Transverse colon (tissue), 4 donors: ENCODE measurements at regions not wholly inside any gene's neighbourhood (a gene's known extent, or its start where the extent isn't known, plus 50 kb on each side); places are given as distances from the start of the nearest gene placed in this dataset.
"Not testable (repeated sequence)": the region's sequence is repeated elsewhere in the genome, so short reads cannot be mapped to it uniquely, and the experiment has no call there.

ENCODE experiments used
- DNase-seq: peaks from one replicate; pipeline ENCODE4 v3.0.0-alpha.2; 2019
- H3K27ac ChIP-seq, 4 donors: fragments of 200-600 bp; sonication (generic); 2 replicates each; pipeline ENCODE4 v1.5.1; 2016 to 2018; ENCODE audit warnings: inconsistent platforms in 4 of 4
- H3K27me3 ChIP-seq: fragments of 200-600 bp; sonication (generic); 2 replicates; pipeline ENCODE4 v1.5.1; 2017; ENCODE audit warnings: inconsistent platforms
- H3K36me3 ChIP-seq, 4 donors: fragments of 200-600 bp; sonication (generic); 2 replicates each; pipeline ENCODE4 v1.5.1; 2017 to 2019; ENCODE audit warnings: inconsistent platforms in 4 of 4
- H3K4me1 ChIP-seq, 4 donors: fragments of 200-600 bp; sonication (generic); 2 replicates each; pipeline ENCODE4 v1.5.1; 2017 to 2020; ENCODE audit warnings: inconsistent platforms in 4 of 4
- H3K4me3 ChIP-seq, 4 donors: fragments of 200-600 bp; sonication (generic); 1 replicate in 1 of 4; 2 replicates in 3 of 4; pipeline versions ENCODE4 v1.5.1 to v1.6.1; 2017 to 2019; ENCODE audit warnings: inconsistent platforms in 4 of 4
- H3K9me3 ChIP-seq, 2 donors: fragments of 200-600 bp; sonication (generic); 2 replicates each; pipeline ENCODE4 v1.5.1; 2017 to 2019; ENCODE audit warnings: inconsistent platforms in 2 of 2
- EP300 ChIP-seq: sonication (generic); formaldehyde crosslinking; IDR thresholded peaks from one replicate; pipeline ENCODE4 v1.6.1; 2017; ENCODE audit warnings: antibody characterized with exemption, low read depth
- POLR2A ChIP-seq: fragments of 450-650 bp; IDR thresholded peaks from one replicate; pipeline ENCODE4 v1.6.1; 2016; ENCODE audit warnings: antibody characterized with exemption, mild to moderate bottlenecking, moderate library complexity
- POLR2AphosphoS5 ChIP-seq, 3 donors: sonication (generic); formaldehyde crosslinking; IDR thresholded peaks; one replicate each; pipeline ENCODE4 v1.6.1; 2016; ENCODE audit warnings: antibody characterized with exemption in 3 of 3
- WGBS, 2 donors: methylation state at CpG; one replicate each; pipeline ENCODE4 v1.1.5; 2018; ENCODE audit warnings: low coverage in 1 of 2; 5-methylcytosine and 5-hydroxymethylcytosine counted together
- in situ Hi-C, 4 donors: fragments of 200-750 bp; cut with MboI; loops; one replicate each; pipeline versions ENCODE4 v1.15.0 to v1.15.1; 2017; ENCODE audit warnings: low sequenced_read_pairs in 3 of 4, low pct_ligation_motif_present in 1 of 4, low pct_unique_long_range_greater_than_20kb in 1 of 4
- intact Hi-C: fragments of 100-400 bp; cut with DNase I; formaldehyde crosslinking; loops from one replicate; pipeline ENCODE4 v1.15.1; 2023; ENCODE audit warnings: low total_unique reads
- TF ChIP-seq, protein P1 (sequence below), 5 experiments: fragments of 200-600 bp in 3 of 5; fragments of 450-650 bp in 2 of 5; sonication (generic) in 3 of 5; IDR thresholded peaks; 1 replicate in 2 of 5; 2 replicates in 3 of 5; pipeline ENCODE4 v1.5.1; 2016 to 2017; ENCODE audit warnings: antibody characterized with exemption in 5 of 5, inconsistent platforms in 3 of 5, mild to moderate bottlenecking in 2 of 5, moderate library complexity in 1 of 5

GRCh38 chrX:35439692-35440091, 358.4 kb upstream of the MAGEB16 start:
- Histone ChIP-seq H3K9me3 (no peaks in the 10 kb centered on the region), H3K27me3 (no peaks in the 10 kb centered on the region), H3K4me1 (no peaks in the 10 kb centered on the region), H3K4me3 (no peak overlapping the region), H3K36me3 (no peaks in the 10 kb centered on the region), H3K27ac (peak overlapping the region in 1 of 4 donors; percentile 56)
- no peak for DNase-seq
- WGBS, 2 donors, result 48% methylated on average over 2 of the region's 2 CpGs; no CpG with 5 or more reads in 1 of the 2 donors
- in situ Hi-C loops, result no loop called here
- intact Hi-C loops, result no loop called here
- TF ChIP-seq, protein P1, sequence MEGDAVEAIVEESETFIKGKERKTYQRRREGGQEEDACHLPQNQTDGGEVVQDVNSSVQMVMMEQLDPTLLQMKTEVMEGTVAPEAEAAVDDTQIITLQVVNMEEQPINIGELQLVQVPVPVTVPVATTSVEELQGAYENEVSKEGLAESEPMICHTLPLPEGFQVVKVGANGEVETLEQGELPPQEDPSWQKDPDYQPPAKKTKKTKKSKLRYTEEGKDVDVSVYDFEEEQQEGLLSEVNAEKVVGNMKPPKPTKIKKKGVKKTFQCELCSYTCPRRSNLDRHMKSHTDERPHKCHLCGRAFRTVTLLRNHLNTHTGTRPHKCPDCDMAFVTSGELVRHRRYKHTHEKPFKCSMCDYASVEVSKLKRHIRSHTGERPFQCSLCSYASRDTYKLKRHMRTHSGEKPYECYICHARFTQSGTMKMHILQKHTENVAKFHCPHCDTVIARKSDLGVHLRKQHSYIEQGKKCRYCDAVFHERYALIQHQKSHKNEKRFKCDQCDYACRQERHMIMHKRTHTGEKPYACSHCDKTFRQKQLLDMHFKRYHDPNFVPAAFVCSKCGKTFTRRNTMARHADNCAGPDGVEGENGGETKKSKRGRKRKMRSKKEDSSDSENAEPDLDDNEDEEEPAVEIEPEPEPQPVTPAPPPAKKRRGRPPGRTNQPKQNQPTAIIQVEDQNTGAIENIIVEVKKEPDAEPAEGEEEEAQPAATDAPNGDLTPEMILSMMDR (IDR thresholded peaks at IDR 0.05), result no peak
- no peak for TF ChIP-seq POLR2AphosphoS5 (IDR thresholded peaks at IDR 0.05)
- TF ChIP-seq POLR2A, result no peak
- no peak for TF ChIP-seq EP300

- peak overlapping the region in 2 of 4 donors; percentile 31 to 60 for H3K27ac ChIP-seq
- no peak for DNase-seq
- intact Hi-C loops (no loop called here), in situ Hi-C loops (no loop called here)
- no peak overlapping the region for H3K4me3 ChIP-seq
- H3K27me3 ChIP-seq, result no peaks in the 10 kb centered on the region
- H3K9me3 ChIP-seq, result no peaks in the 10 kb centered on the region
- TF ChIP-seq POLR2A, result no peak
- no peak for TF ChIP-seq POLR2AphosphoS5 (IDR thresholded peaks at IDR 0.05)
- no peak for TF ChIP-seq EP300
- TF ChIP-seq, protein P1 (IDR thresholded peaks at IDR 0.05), result no peak
- no peaks in the 10 kb centered on the region for H3K4me1 ChIP-seq
- H3K36me3 ChIP-seq, result no peaks in the 10 kb centered on the region
These were observed 355.7 kb upstream of the MAGEB16 start for GRCh38 chrX:35442421-35442820.

- H3K36me3 ChIP-seq, H3K4me3 ChIP-seq, intact Hi-C loops, H3K9me3 ChIP-seq, H3K27me3 ChIP-seq, H3K4me1 ChIP-seq, in situ Hi-C loops: not testable (repeated sequence)
- peak overlapping the region in 3 of 4 donors; percentile 27 to 60 (median 31) for H3K27ac ChIP-seq
- WGBS, 2 donors, result 35% methylated on average over 3 of the region's 3 CpGs; no CpG with 5 or more reads in 1 of the 2 donors
- peak; percentile 72 for DNase-seq
These were observed 355.0 kb upstream of the MAGEB16 start for GRCh38 chrX:35443091-35443582.

- intact Hi-C loops, result no loop called here
These were observed 353.3 kb upstream of the MAGEB16 start for GRCh38 chrX:35444671-35445355.

More at GRCh38 chrX:35444671-35445355, 353.3 kb upstream of the MAGEB16 start:
- Histone ChIP-seq H3K27me3 (no peaks in the 10 kb centered on the region), H3K36me3 (no peaks in the 10 kb centered on the region), H3K4me1 (no peaks in the 10 kb centered on the region), H3K27ac (no peak overlapping the region), H3K4me3 (no peak overlapping the region), H3K9me3 (no peaks in the 10 kb centered on the region)
- 73% methylated on average over 2 of the region's 2 CpGs; no CpG with 5 or more reads in 1 of the 2 donors for WGBS, 2 donors
- TF ChIP-seq POLR2AphosphoS5 (IDR thresholded peaks at IDR 0.05) (no peak), EP300 (no peak), POLR2A (no peak)
- TF ChIP-seq, protein P1 (IDR thresholded peaks at IDR 0.05), result no peak
- in situ Hi-C loops, result no loop called here
- DNase-seq, result no peak
